DMS153 treated with DMSO at 0.1 percent for 48 hours (cell line): ENCODE measurements at regions not wholly inside any gene's neighbourhood (a gene's known extent, or its start where the extent isn't known, plus 50 kb on each side); places are given as distances from the start of the nearest gene placed in this dataset.

ENCODE experiments used
- DNase-seq: peaks from one replicate; lab custom pipeline; 2025; ENCODE audit not compliant: unreplicated experiment; lab: John Stamatoyannopoulos, UW

DNA sequence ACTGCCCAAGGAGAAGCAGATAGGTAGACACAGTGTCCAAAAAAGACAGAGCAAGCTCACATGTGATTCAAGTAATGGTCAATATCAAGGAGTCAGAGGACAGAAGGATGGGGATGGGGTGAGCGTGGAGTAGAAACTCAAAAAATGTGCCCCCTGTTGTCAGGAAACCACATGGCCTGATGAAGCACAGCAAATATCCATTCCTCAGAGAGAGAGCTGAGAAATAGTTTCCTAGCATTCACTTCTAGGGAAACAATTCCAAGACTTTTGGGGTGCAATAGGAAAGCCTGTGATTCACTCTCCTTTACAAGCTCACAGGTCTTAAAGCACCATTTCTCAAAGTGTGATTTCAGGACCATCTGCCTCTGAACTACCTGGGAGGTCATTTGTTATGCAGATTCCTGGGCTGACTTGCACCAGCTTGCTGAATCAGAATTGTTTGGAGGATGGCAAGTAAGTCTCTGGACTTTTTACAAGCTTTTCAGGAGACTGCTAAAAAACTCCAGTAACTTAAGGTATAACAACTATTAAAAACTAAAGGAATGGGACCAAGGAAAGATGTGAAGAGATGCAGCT, 432.8 kb downstream of the HDGFL1 start:
- DNase-seq, result no peak

DNA sequence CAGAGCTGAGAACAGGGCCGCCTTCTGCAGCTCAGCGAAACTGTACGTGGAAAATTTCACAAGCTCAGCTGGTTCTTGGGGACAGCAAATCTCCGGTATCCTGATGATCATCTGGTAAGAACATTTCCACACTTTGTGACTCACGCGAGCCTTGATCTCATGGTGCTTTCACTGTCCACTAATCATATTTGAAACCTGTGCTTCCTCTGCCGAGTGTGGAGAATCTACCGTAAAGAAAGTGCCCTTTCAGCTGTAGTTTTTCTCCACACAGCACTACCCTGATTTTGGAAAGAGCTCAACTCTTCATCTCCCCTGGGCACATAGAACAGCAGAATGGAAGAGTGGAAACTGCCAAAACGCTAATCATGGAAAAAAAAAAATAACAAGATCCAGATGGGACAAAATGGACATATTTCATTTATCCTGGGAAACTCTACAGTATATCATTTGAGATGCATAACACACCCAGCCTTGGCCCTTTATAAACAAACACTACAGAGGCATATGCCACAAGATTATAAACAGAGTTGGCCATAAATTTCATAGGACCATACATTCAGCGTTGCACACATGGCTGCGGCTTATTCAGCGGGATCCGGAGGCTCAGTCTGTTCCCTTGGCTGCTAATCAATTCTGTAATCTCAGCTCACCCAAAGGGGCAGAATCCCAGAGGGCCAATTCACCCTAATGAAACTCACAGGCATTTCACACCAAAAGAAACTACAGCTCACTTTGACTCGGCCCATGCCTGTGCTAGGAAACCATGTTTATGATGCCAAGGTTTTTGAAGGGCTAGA, 434.5 kb downstream of the HDGFL1 start:
- no peak for DNase-seq

DNA sequence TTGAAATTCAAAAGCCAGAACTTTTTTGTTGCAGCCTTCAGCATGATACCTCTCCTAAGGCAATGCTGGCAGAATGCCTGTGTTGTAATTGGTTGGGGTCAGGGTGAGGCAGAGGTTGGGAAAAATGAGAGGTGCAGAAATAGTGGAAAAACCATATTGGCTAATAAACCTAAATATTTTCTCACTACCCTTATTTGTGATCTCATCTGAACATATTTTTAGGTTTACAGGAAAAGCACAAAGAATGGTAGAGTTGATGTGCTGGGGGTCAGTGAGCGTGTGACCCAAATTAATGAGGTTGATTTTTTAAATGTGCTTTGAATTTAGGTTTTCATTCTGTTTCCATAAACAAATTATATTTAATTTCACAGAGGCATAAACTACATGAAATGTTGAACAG, 437.3 kb downstream of the HDGFL1 start:
- no peak for DNase-seq

DNA sequence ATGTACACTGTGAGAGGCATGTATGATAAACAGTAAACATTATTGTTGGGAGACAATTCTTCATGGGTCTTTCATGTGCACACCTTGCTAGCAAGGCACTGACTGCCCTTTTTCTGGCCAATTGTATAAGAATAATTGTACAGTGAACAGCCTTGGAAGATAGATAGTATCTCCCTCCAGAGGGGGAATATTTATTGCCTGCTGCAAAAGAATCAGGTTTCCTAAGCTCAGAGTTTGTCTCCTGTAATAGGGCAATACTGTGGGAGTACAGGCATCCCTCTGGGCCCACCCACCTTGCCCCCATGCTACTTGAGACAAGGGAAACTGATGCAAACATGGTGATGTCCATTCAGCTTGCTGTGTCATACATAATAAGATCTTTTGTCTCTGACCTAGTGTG, 442.2 kb downstream of the HDGFL1 start:
- DNase-seq, result no peak

DNA sequence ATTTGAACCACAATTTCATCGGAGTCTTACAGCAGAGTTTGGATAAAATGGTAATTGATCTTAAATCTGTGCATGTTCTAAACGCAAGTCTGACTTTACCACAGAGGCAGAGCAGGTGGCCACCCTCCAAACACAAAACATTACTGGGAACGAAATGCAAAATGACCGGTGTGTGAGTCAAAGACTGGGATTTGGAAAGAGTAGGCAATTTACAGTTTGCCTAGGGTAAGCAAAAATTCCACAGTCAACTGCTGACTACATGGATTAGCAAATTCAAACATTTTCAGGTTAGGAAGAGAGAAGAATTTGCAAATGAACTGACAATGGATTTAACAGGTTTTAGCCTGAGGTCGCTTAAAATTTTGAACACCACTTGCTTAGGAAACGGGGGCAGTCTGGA, 444.4 kb downstream of the HDGFL1 start:
- DNase-seq, result no peak

DNA sequence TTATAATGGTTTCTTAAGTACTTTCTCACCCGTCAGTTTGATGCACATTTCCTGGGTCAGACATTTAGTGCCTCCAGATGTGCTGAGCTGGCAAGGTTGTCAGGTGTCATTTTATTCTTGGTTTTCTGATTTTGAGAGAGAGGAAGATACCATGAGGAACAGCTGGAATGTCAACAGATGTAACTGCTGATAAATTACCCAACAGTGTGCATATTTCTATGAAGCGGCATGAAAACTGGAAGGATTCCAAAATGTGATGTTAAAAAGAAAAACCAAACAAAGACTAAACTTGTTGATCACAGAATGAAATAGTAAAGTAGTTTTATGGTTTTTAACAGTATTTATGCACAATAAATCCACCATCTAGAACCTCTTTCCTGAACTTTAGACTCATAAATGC, 447.3 kb downstream of the HDGFL1 start:
- DNase-seq, result no peak

DNA sequence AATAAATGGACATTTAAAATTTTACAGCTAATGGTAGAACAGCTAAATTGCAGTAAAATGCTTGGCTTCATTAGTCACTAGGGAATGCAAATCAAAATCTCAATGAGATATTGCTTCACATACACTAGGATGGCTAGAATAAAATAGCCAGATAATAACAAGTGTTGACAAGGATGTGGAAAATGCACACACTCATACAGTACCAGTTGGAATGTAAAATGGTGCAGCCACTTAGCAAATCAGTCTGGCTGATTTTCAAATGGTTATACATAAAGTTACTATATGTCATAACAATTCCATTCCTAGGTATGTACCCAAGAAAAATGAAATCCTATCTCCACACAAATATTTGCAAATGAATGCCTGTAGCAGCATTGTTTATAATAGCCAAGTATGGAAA, 452.1 kb downstream of the HDGFL1 start:
- no peak for DNase-seq

DNA sequence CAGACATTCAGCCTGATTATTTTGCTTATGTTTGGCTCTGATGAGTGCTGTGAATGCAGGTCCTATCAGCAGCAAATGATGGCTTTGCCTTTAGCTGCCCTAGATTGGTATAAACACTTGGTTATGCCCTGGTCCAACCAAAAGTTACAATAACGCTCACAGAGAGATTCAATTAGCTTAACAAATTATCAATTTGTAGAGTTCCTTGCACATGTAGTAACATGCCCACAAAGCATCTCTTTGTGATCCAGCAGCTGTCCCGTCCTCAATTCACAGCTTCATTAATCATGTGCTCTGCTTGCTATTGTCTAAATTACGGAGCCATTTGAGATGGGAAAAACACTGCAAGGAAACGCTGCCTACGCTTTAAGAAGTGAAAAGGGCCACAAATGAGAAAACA, 457.9 kb downstream of the HDGFL1 start:
- DNase-seq, result peak; percentile 52

DNA sequence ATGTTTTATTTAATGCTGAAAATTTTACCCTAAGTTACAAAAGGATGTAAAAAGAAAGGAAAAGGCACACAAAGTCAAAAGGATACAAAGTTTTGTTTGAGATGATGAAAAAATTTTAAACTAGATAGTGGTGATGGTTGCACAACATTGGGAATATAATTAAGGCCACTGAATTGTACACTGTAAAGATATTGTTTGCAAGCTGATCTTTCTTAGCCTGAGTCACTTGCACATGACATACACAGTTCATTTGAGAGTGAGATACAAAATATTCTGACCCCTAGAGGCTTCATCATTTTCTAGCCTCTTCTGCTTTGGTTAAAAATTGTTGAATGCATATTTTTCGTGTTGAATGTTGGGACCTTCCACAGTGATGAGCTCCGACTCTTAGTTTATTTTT, 462.6 kb downstream of the HDGFL1 start:
- DNase-seq, result no peak

DNA sequence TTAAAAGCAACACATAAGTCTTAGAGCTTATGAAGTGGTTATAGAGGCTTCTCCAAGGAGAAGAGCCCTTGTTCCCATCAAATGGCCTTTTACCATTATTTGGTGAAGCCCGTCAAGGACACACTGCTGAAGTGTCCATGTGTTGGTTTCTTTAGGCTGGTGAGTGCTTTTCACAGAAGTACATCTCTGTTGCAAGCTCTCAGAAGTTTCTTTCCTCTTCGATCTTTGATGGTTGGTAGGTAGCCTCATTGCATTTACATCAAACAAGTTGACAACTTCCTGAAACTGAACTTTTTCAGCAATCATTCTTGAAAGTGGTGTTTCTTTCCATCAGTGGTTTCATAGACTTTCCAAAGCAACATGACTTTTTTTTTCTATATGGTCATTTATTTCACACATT, 465.6 kb downstream of the HDGFL1 start:
- DNase-seq, result no peak

DNA sequence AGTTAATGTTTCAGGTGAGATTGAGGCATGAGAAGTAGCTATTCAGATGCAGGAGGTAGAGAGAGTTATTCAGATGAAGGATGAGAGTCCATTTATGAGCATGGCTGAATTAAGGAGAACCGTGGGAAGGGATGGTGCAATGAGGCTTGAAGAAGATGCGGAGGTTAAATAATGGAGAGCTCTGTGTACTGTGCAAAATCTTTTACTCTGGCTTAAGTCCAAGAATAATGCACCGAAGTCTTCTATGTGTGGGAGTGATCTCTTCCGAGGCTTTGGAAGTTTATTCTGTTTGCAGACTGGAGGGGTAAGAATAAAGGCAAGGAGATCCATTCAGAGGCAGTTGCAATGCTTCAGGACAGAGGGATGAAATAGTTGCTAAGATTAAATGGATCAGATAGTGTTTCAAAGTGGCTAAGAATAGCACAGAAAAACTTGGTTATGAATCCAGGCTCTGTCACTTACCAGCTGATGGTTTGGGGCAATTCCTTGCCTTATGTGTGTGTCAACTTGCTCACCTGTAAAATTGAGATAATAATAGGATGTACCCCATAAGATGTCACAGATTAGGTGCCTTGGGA, 467.1 kb downstream of the HDGFL1 start:
- DNase-seq, result no peak

DNA sequence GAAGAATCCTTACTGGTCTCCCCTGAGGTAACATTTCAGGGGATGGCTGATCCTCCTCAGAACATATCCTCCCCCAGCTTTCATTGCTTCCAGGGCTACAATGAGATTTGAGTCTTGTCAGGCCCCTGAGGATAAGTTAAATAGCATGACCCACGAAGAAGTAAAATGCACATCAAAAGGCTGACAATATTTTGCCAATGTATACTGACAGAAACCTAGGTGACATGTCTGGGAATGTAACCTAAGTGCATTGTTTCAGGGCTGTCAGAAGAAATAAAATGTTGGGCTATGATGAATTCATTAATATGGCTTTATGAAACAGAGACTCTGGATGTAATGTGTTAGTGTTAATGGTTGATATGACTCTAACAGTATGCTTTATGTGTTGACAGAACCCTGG, 471.5 kb downstream of the HDGFL1 start:
- no peak for DNase-seq

DNA sequence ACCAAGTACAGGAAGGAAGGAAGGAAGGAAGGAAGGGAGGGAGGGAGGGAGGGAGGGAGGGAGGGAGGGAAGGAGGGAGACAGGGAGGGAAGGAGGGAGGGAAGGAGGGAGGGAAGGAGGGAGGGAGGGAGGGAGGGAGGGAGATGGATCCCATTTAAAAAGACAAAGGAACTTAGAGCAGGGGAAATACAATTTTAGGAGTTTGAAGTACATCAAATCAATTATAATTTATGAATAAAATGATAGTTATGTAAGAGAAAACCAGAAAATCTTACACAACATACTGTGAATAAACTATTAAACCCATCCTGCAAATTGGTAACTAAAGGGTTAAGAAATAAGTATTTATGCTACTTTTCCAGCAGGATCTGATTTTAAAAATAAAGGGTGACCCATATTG, 475.9 kb downstream of the HDGFL1 start:
- no peak for DNase-seq

DNA sequence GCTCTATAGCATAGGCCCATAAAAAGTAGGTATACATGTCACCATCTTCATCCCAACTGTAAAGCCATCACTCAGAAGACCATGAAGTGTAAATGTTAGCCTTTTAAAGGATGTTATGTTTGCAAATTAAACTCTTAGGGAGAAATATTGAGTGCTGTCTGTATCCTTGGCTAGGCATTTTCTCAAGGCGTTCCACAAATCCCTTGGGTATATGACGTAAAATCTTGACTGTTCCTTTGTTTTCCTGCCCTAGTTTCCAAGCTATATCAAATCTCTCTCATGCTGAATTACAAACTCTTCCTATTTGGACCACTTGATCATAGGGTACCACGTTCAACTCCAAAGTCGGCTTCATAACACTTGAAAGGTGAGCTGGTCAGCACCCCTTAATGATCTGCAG, 486.2 kb downstream of the HDGFL1 start:
- DNase-seq, result no peak

DNA sequence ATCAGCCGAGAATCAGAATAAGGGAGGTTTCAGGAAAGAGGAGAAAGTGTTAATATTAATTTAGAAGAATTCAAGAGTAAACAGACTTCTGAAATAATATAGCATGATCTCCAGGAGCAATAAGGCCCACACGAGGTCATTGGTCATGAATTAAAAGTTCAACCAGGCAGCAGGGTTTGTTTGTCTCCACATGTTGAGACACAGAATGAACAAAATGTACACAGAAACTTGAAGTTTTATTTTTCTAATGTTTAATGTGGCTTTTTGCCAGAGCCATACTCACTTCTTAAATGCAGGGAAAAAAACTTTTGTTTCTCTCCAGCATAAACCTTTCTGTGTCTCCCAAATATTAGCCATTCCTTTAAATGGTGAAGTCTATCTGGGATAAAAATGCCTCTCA, 504.5 kb downstream of the HDGFL1 start:
- DNase-seq, result no peak

DNA sequence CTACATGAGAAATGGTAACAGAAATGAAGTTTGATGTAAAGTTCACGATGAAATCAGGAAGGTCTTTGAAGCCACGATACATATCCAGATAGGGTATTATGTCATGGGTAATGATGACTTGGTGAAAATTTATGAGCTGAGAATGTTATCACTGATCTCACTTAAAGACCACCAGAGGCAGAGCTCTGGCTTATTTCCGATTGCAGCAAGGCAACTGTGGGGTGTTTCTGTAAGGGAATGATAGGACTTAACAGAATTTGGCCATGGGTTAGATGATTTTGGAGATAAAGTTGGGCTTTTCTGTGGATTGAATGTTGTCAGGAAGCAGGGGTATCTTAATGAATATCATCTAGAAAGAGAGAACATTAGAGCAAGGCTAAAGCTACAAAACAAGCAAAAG, 508.4 kb downstream of the HDGFL1 start:
- no peak for DNase-seq

DNA sequence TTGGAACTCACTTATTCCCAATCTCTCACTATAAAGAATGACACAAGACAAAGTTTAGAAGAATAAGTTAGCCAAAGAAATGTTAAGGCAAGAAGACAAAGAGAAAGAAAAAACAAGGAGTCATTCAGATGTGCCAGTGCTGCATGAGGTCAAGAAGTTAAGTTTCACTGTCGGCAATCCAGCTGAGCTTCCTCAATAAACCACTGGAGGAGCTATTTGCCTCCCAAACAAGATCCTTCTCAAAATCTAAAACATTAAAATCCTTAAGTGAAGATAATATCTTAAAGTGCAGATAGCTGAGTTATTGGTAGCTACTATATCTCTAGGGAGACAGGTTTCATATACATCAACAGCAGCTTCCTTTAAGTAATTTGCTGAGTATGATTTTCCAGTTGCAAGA, 512.3 kb downstream of the HDGFL1 start:
- no peak for DNase-seq

DNA sequence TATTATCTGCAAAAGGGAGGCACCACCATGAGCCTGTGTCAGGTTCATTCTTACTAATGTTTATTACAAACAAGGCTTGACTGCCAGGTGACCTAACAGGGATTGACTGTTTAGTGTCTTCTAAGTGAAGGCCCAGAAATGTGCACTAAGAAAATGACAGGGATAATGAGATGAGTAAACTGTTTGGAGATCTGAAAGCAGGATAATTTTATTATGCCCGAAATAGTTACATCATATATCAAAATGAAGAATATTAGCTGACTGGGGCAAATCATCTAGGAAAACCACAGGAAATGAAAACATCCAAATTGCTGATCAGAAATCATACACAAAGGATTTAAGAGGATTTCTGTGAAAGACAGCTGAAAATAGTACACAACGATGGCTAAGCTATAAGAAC, 516.7 kb downstream of the HDGFL1 start:
- no peak for DNase-seq

DNA sequence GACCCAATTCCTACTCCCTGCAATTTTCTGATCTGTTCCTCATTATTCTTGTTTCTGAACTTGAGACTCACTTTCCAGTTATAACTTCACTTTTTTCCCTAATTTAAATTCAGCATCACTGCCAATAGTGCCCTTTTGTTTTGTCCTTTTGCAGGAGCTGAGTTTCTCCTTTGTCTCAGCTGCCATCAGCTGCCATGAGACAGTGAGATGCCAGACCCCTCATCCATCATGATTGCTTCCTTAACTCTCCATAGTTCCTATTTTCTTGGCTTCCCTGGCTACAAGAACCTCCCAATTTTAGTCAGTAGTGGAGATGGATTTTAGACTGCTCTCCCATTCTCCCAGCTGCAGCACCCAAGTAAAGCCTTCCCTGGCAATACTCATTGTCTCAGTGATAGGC, 518.1 kb downstream of the HDGFL1 start:
- DNase-seq, result no peak

DNA sequence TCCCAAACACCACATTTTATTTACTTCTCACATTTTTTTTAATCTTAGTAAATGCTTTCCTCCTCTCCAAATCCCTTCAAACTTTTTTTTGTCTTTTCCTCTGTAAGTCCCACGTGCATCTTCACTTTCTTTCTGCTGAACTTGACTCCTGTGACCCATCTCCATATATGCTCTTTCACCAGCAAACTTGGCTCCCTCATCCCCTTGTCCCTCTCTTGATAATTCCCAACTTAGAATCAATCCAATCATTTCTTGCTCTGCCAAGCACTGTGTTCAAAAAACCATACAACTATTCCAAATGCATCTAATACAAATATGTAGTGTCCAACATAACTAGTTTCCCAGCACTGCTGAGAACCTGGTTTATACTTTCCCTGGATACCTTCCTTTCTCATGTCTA, 519.4 kb downstream of the HDGFL1 start:
- no peak for DNase-seq

DNA sequence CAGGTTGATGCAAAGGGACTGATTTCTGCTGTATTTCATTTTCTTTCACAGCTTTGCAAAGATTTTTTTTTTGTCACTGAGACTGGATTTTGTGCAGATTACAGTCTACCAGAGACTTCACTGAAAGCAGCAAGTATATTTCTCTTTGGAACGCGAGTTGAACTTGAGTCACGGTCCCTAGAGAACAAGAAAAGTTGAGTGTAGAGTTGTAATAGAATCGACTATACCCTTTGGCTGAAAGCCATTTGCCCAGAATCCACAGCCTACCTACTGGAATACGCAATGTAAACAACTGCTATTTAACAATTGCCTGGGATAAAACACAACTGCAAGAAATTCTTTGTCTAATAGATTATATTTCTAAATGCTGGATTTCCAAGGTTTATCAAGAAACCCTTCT, 520.6 kb downstream of the HDGFL1 start:
- DNase-seq, result no peak

DNA sequence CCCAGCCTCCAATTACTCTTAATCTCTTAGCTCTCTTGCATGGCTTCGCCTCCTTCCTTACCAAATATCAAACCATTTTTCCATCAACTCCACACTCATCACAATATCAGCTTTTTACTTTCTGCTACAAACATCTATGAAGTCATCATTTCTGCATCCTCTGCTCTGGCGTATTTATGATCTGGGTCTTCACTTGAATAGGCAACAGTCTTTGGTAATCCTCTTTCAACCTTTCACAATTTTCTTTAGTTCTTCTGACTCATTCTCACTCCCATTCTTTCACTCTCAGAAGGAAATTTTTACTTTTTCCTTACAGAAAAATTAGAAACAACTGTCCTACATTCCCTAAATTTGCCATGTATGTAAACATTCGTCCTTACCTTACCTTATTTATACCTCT, 522.4 kb downstream of the HDGFL1 start:
- DNase-seq, result no peak

DNA sequence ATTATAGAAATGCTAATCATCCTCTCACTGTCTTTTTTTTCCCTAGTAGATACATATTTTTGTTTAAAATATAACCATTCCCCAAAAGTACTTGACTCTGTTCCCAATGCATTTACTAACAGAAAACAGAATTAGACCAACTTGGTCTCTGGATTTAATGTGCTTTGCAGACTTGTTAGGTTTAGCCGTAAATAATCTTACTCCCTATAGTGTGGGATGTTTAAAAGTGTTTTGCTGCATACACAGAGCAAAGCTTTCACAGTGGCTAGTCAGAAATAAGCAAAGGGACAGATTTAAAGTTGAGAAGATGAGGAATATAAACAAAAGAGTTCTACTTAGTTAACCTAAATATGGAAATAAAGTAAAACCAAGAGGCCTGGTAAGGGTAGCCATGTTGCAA, 527.5 kb downstream of the HDGFL1 start:
- DNase-seq, result no peak
